PC-9 (cell line): ENCODE measurements at regions not wholly inside any gene's neighbourhood (a gene's known extent, or its start where the extent isn't known, plus 50 kb on each side); places are given as distances from the start of the nearest gene placed in this dataset.

Source experiments
- BruUV-seq: library from RNA; stranded (reverse); fragments of 400-500 nt; replicated peaks from 2 replicates; lab custom pipeline; 2021; lab: Mats Ljungman, UMichigan
- CTCF ChIA-PET: fragments of 300-600 bp; sonication (Branson Sonifier 250); formaldehyde crosslinking; loops from one replicate; lab custom pipeline; 2022; ENCODE audit warnings: antibody characterized with exemption; lab: Charles Lee
- POLR2A ChIA-PET: fragments of 300-600 bp; sonication (Branson Sonifier 250); formaldehyde crosslinking; loops from one replicate; lab custom pipeline; 2022; ENCODE audit warnings: antibody characterized with exemption; ENCODE audit not compliant: unreplicated experiment; lab: Charles Lee
- DNase-seq, 2 experiments: peaks; one replicate each; pipeline versions ENCODE4 v3.0.0 to v3.0.0-alpha.2; 2015 to 2022; ENCODE audit warnings: mixed read lengths in 1 of 2
- H2AFZ ChIP-seq: fragments of 200-600 bp; sonication (generic); 2 replicates; pipeline ENCODE4 v1.8.1; 2017; ENCODE audit warnings: antibody characterized with exemption
- H3F3A ChIP-seq: fragments of 200-600 bp; sonication (generic); 2 replicates; pipeline ENCODE4 v1.8.1; 2017; ENCODE audit warnings: antibody characterized with exemption, mild to moderate bottlenecking, low read depth; ENCODE audit not compliant: insufficient read depth
- H3K27ac ChIP-seq: fragments of 200-600 bp; sonication (generic); 2 replicates; pipeline ENCODE4 v1.6.1; 2016; ENCODE audit warnings: mixed run types
- H3K27me3 ChIP-seq: fragments of 200-600 bp; sonication (generic); 2 replicates; pipeline ENCODE4 v1.6.1; 2016; ENCODE audit warnings: low read depth, mixed run types; ENCODE audit not compliant: insufficient read depth
- H3K36me3 ChIP-seq: fragments of 200-600 bp; sonication (generic); 2 replicates; pipeline ENCODE4 v1.6.1; 2016; ENCODE audit warnings: low read depth, mixed run types
- H3K4me1 ChIP-seq: fragments of 200-600 bp; sonication (generic); replicated peaks from 2 replicates; pipeline ENCODE4 v1.6.1; 2016; ENCODE audit warnings: mixed run types; ENCODE audit not compliant: insufficient read depth
- H3K4me2 ChIP-seq: fragments of 200-600 bp; sonication (generic); 2 replicates; pipeline ENCODE4 v1.6.1; 2017; ENCODE audit warnings: mixed run types
- H3K4me3 ChIP-seq: fragments of 200-600 bp; sonication (generic); 2 replicates; pipeline ENCODE4 v1.6.1; 2016; ENCODE audit warnings: mixed run types
- H3K79me2 ChIP-seq: fragments of 200-600 bp; sonication (generic); 2 replicates; pipeline ENCODE4 v1.6.1; 2017; ENCODE audit warnings: low read depth, mixed run types
- H3K9me2 ChIP-seq: fragments of 200-600 bp; sonication (generic); 2 replicates; pipeline ENCODE4 v1.8.1; 2017; ENCODE audit warnings: mild to moderate bottlenecking; ENCODE audit not compliant: insufficient read depth
- H3K9me3 ChIP-seq: fragments of 200-600 bp; sonication (generic); 2 replicates; pipeline ENCODE4 v1.8.1; 2016; ENCODE audit warnings: low read depth; ENCODE audit not compliant: insufficient read depth
- H4K20me1 ChIP-seq: fragments of 200-600 bp; sonication (generic); 2 replicates; pipeline ENCODE4 v1.8.1; 2017; ENCODE audit not compliant: insufficient read depth
- EZH2 ChIP-seq: fragments of 200-600 bp; sonication (generic); IDR thresholded peaks from 2 replicates; pipeline ENCODE4 v1.8.0; 2017; ENCODE audit warnings: antibody characterized with exemption, low read depth
- intact Hi-C: fragments of 100-400 bp; cut with micrococcal nuclease; formaldehyde crosslinking; loops from one replicate; pipeline ENCODE4 v1.10.0; 2022; ENCODE audit not compliant: unreplicated experiment
- TF ChIP-seq, protein P1 (sequence below): fragments of 200-600 bp; sonication (generic); conservative IDR thresholded peaks from 2 replicates; pipeline ENCODE4 v1.6.1; 2017; ENCODE audit warnings: mixed run types, antibody characterized with exemption, mild to moderate bottlenecking, moderate library complexity

DNA sequence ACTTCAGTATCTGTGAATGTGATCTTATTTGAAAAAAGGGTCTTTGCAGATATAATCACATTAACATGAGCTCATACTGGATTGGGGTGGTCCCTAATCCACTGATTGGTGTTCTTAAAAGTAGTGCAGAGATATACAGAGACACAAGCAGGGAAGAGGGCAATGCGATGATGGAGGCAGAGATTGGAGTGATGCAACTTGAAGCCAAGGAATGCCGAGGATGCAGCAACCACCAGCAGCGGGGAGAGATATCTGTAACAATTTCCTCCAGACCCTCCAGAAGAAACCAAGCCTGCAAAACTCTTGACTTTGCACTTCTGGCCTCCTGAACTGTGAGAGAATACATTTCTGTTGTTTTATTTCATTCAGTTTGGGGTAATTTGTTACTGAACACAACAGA, 171.0 kb upstream of the MBNL1 start:
- BruUV-seq = no TSS peak
- POLR2A ChIA-PET = no interaction called here
- Histone ChIP-seq H3K27me3 (no peaks in the 10 kb centered on the region), H3K79me2 (no peaks in the 10 kb centered on the region), H3K9me3 (no peaks in the 10 kb centered on the region), H3K4me3 (no peak overlapping the region), H4K20me1 (no peaks in the 10 kb centered on the region), H3F3A (no peaks in the 10 kb centered on the region), H2AFZ (no peak overlapping the region), H3K4me2 (no peak overlapping the region), H3K9me2 (0 out of 2 replicates have a peak, but pooled peaks cover 7% of the 10 kb centered on the region), H3K4me1 (no peaks in the 10 kb centered on the region), H3K27ac (no peak overlapping the region), H3K36me3 (no peaks in the 10 kb centered on the region)
- TF ChIP-seq EZH2 = no peak
- TF ChIP-seq, protein P1, sequence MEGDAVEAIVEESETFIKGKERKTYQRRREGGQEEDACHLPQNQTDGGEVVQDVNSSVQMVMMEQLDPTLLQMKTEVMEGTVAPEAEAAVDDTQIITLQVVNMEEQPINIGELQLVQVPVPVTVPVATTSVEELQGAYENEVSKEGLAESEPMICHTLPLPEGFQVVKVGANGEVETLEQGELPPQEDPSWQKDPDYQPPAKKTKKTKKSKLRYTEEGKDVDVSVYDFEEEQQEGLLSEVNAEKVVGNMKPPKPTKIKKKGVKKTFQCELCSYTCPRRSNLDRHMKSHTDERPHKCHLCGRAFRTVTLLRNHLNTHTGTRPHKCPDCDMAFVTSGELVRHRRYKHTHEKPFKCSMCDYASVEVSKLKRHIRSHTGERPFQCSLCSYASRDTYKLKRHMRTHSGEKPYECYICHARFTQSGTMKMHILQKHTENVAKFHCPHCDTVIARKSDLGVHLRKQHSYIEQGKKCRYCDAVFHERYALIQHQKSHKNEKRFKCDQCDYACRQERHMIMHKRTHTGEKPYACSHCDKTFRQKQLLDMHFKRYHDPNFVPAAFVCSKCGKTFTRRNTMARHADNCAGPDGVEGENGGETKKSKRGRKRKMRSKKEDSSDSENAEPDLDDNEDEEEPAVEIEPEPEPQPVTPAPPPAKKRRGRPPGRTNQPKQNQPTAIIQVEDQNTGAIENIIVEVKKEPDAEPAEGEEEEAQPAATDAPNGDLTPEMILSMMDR = no peak
- no peak for DNase-seq
- CTCF ChIA-PET = no interaction called here
- intact Hi-C loops = no loop called here

DNA sequence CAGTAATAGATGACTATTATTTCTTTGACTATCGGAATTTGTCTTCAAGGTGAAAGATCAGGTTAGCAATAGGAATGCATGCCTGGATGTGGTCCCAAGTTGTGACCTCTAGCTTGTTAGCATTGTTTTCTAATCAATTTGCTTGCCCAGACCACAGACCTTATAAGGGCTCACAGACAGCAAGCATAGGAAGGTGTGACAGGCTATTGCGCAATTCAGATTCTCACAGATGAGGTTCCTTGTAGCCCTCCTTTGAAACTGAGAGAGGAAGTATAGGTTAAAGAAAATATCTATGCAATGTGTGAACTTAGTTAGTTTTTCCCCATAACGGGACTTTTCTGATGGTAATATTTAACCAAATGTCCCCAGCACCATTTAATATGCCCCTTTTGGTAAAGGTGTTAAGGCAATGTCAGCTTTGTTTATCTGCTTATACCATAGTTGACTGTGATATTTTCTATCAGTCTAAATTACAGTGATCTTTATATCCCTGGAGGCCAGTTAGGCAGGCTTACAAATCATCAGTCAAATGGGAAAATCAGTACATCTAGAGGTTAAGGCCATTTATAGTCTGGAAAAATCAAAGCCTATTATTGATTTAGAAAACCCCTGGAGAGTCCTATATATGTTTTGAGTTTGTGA, 168.1 kb upstream of the MBNL1 start:
- no peak overlapping the region for H3K4me3 ChIP-seq
- H3K27me3 ChIP-seq = no peaks in the 10 kb centered on the region
- intact Hi-C loops = no loop called here
- no peaks in the 10 kb centered on the region for H3K36me3 ChIP-seq
- H3K79me2 ChIP-seq = no peaks in the 10 kb centered on the region
- BruUV-seq = no TSS peak
- H4K20me1 ChIP-seq = no peaks in the 10 kb centered on the region
- no peaks in the 10 kb centered on the region for H3K4me1 ChIP-seq
- H3K9me2 ChIP-seq = no peaks in the 10 kb centered on the region
- peak in 1 of 2 experiments; percentile 35 for DNase-seq
- H3K27ac ChIP-seq = no peak overlapping the region
- ChIA-PET CTCF (no interaction called here), POLR2A (no interaction called here)
- H3F3A ChIP-seq = no peaks in the 10 kb centered on the region
- H3K4me2 ChIP-seq = no peak overlapping the region
- H3K9me3 ChIP-seq = no peaks in the 10 kb centered on the region
- H2AFZ ChIP-seq = no peak overlapping the region
- TF ChIP-seq EZH2 = no peak
- TF ChIP-seq, protein P1 = no peak

DNA sequence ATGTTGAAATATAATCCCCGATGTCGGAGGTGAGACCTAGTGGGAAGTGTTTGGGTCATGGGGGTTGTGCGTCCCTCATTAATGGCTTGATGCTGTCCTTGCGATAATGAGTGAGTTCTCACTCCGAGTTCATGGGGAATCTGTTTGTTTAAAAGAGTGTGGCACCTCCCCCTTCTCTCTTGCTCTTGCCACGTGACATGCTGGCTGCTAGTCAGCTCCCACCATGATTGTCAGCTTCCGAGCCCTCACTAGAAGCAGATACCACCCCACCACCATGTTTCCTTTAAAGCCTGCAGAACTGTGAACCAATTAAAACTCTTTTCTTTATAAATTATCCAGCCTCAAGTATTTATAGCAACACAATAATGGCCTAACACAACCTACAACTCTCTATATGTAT, 166.3 kb upstream of the MBNL1 start:
- intact Hi-C loops = no loop called here
- Histone ChIP-seq H3K27ac (no peak overlapping the region), H3K9me3 (no peaks in the 10 kb centered on the region), H3K36me3 (no peaks in the 10 kb centered on the region), H3K27me3 (no peaks in the 10 kb centered on the region), H3K4me3 (no peak overlapping the region), H3K79me2 (no peaks in the 10 kb centered on the region), H3K4me2 (no peak overlapping the region), H4K20me1 (no peaks in the 10 kb centered on the region), H3K4me1 (no peaks in the 10 kb centered on the region), H3K9me2 (no peaks in the 10 kb centered on the region), H2AFZ (no peak overlapping the region), H3F3A (no peaks in the 10 kb centered on the region)
- no TSS peak for BruUV-seq
- ChIA-PET CTCF (no interaction called here), POLR2A (no interaction called here)
- TF ChIP-seq EZH2 = no peak
- TF ChIP-seq, protein P1 = no peak
- DNase-seq = no peak
